DOHH2 (cell line): ENCODE measurements at regions not wholly inside any gene's neighbourhood (a gene's known extent, or its start where the extent isn't known, plus 50 kb on each side); places are given as distances from the start of the nearest gene placed in this dataset.

Source experiments
- CTCF ChIP-seq: fragments of 200-600 bp; sonication (generic); IDR thresholded peaks from one replicate; pipeline ENCODE4 v1.5.1; 2014; ENCODE audit warnings: antibody characterized with exemption, mild to moderate bottlenecking, low read depth, low read length; ENCODE audit not compliant: poor library complexity, severe bottlenecking
- EZH2phosphoT487 ChIP-seq: fragments of 200-600 bp; sonication (generic); IDR thresholded peaks from 2 replicates; pipeline ENCODE4 v1.6.1; 2017; ENCODE audit warnings: borderline replicate concordance, mild to moderate bottlenecking, antibody characterized with exemption, low read length, moderate library complexity, mixed read lengths

DNA sequence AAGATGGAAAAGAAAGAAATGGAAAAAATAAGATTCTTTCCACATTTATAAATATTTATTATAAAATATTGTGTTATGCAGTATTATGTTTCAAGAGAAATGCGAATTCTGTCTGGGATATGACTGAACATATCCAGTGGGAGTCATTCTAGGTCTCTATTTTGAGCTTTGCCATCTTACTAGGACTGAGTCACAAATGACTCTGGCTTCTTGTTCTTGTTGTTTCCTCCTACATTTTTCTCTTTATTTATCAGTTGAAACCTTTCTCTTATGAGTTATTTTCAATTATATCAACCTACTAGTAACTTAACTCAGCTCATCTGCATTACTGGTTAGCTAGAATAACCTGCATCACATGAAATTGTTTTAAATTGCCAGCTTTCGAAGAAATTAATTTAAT is 1247.3 kb downstream of the SLITRK1 start:
- TF ChIP-seq CTCF = no peak
- no peak for TF ChIP-seq EZH2phosphoT487
